Mononuclear cell (primary cell): ENCODE measurements at regions not wholly inside any gene's neighbourhood (a gene's known extent, or its start where the extent isn't known, plus 50 kb on each side); places are given as distances from the start of the nearest gene placed in this dataset.
"Not testable (repeated sequence)": the region's sequence is repeated elsewhere in the genome, so short reads cannot be mapped to it uniquely, and the experiment has no call there.

Experiments used
- H3K27me3 ChIP-seq: 2 replicates; pipeline ENCODE4 v1.6.0; 2011; ENCODE audit warnings: low read length, control low read depth; ENCODE audit not compliant: insufficient read depth
- H3K4me1 ChIP-seq: 2 replicates; pipeline ENCODE4 v1.5.1; 2011; ENCODE audit warnings: mild to moderate bottlenecking, low read length, control low read depth; ENCODE audit not compliant: insufficient read depth
- H3K4me3 ChIP-seq: 2 replicates; pipeline ENCODE4 v1.5.1; 2011; ENCODE audit warnings: mild to moderate bottlenecking, low read length, moderate library complexity
- H3K9me3 ChIP-seq: 2 replicates; pipeline ENCODE4 v1.5.1; 2011; ENCODE audit warnings: low read depth, mild to moderate bottlenecking, control low read depth, low read length

GRCh38 chr4:141473952-141474351 is 162.4 kb upstream of the IL15 start:
- no peaks in the 10 kb centered on the region for H3K9me3 ChIP-seq
- H3K27me3 ChIP-seq = no peaks in the 10 kb centered on the region
- no peak overlapping the region for H3K4me3 ChIP-seq
- H3K4me1 ChIP-seq = no peaks in the 10 kb centered on the region

DNA sequence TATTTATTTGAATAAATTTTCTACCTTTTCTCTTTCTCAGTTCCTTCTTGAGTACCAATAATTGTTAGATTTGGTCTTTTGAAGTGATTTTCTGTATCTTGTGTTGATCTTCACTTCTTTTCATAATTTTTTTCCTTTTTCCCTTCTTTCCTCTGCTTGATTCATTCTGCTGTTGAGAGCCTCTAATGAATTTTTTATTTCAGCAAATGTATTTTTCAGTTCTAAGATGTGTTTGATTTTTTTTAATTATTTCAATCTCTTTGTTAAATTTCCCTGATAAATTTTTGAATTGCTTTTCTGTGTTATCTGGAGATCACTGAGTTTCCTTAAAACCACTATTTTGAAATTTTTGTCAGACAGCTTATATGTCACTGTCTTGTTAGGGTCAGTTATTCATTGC is 155.4 kb upstream of the IL15 start:
- H3K4me3 ChIP-seq = no peak overlapping the region
- peaks cover 29% of the 10 kb centered on the region for H3K9me3 ChIP-seq
- no peaks in the 10 kb centered on the region for H3K4me1 ChIP-seq
- no peaks in the 10 kb centered on the region for H3K27me3 ChIP-seq

GRCh38 chr4:141484298-141484697 is 152.1 kb upstream of the IL15 start:
- not testable (repeated sequence) for H3K4me1 ChIP-seq, H3K4me3 ChIP-seq, H3K27me3 ChIP-seq
- H3K9me3 ChIP-seq = peaks cover 29% of the 10 kb centered on the region

DNA sequence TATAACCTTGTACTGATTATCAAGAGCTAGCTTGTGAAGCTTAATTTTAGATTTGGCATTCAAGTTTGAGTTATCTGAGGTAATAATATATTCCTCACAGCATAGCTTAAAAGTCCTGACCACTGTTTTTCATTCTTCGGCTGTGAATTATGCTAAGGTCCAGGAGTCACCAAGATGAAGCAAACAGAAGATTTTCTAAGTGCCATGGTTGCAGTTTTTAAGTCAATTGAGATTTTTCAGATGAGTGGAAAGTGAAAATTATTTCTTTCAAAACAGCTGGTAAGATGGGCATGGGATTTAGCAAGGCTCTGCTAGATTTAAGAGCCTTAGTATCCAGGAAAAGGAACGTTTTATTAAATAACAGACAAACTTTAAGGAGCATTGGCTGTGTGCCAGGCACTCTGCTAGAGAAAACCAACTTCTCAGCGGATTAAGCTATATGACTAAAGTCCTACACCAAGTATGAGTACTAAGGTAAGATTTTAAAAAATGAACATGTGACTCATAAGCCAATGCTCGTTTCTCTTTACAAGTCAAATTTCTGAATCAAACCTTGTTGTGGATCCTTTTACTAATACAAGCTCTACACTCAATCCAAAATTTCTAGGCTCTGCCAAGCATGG is 149.9 kb upstream of the IL15 start:
- Histone ChIP-seq H3K9me3 (peaks cover 10% of the 10 kb centered on the region), H3K27me3 (no peaks in the 10 kb centered on the region), H3K4me1 (no peaks in the 10 kb centered on the region)

DNA sequence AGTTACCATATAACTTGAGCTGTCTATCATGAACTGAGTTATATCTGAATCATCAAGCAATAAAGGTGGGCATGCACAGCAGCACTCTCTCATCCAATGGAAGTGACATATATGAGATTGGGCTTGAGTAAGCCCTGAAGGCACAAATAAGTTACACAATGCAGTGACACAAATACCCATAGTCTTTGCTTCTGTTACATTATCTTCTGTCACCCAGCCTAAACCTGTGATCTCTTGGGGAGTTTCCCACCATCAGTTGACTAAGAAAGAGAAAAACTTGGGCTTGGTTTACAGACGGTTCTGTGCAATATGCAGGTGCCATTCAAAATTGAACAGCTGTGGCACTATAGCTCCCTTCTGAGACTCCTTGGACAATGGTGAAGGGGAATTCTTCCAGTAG is 138.8 kb upstream of the IL15 start:
- no peaks in the 10 kb centered on the region for H3K9me3 ChIP-seq

More for the DNA sequence above, 149.9 kb upstream of the IL15 start:
- H3K4me3 ChIP-seq = no peak overlapping the region

GRCh38 chr4:141499261-141499853 is 137.0 kb upstream of the IL15 start:
- Histone ChIP-seq H3K27me3 (no peaks in the 10 kb centered on the region), H3K9me3 (no peaks in the 10 kb centered on the region), H3K4me3 (no peak overlapping the region), H3K4me1 (no peaks in the 10 kb centered on the region)

More for the DNA sequence above, 138.8 kb upstream of the IL15 start:
- Histone ChIP-seq H3K4me3 (no peak overlapping the region), H3K4me1 (no peaks in the 10 kb centered on the region), H3K27me3 (no peaks in the 10 kb centered on the region)

DNA sequence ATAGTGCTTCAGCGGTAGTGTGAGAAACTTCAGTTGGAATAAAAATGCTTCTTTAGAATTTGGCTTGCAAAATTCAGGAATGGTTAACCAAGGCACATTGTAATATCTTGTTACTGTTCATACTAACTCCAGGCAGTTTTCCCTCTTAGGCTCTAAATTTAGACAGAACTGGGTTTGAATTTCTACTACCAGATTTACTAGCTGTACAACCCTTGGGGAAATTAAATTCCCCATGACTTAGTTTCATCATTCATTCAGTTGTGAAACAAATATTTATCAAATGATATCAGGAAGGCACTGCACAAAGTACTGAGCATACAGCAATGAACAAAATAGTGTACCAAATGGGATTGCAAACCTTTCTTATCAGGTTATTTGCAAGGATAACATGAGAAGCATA is 135.0 kb upstream of the IL15 start:
- H3K4me3 ChIP-seq = no peak overlapping the region
- no peaks in the 10 kb centered on the region for H3K4me1 ChIP-seq
- no peaks in the 10 kb centered on the region for H3K9me3 ChIP-seq
- H3K27me3 ChIP-seq = no peaks in the 10 kb centered on the region

DNA sequence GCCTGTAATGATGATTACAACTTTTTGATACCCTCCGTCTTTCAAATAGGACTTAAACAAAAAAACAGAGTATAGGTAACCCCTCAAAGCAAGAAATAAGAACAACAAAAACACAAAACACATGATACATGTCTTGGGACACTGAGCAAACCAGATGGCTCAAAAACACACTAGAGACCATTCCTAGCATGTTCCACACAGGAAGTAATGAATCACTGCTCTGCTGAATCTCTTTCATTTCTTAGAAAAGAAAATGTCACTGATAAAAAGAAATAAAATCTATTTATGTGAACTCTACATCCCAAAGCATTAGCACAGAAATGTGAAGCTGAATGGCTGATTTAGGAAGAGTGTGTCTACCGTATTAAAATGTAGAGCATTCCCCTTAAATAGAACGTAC is 134.5 kb upstream of the IL15 start:
- Histone ChIP-seq H3K4me3 (no peak overlapping the region), H3K4me1 (no peaks in the 10 kb centered on the region), H3K27me3 (no peaks in the 10 kb centered on the region), H3K9me3 (no peaks in the 10 kb centered on the region)

GRCh38 chr4:141502755-141503154 is 133.6 kb upstream of the IL15 start:
- Histone ChIP-seq H3K27me3 (no peaks in the 10 kb centered on the region), H3K4me3 (no peak overlapping the region), H3K9me3 (no peaks in the 10 kb centered on the region), H3K4me1 (no peaks in the 10 kb centered on the region)

DNA sequence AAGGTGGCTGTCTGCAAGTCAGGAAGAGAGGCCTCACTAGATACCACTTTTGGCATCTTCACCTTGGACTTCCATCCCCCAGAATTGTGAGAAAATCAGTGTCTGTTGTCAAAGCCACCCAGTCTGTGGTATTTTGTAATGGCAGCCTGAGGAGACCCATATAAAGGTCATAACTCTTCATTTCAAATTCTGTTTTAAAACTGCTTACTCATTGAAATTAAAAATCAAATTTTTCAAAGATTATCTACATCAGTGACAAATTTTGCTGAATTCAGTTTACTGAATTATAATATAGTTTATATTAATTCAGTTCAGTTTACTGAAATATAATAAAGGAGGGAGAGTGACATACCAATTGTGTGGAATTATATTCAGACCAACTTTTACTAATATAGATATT is 133.1 kb upstream of the IL15 start:
- no peaks in the 10 kb centered on the region for H3K9me3 ChIP-seq
- H3K4me3 ChIP-seq = no peak overlapping the region
- H3K4me1 ChIP-seq = no peaks in the 10 kb centered on the region
- H3K27me3 ChIP-seq = no peaks in the 10 kb centered on the region

GRCh38 chr4:141511055-141511454 is 125.3 kb upstream of the IL15 start:
- Histone ChIP-seq H3K4me3 (no peak overlapping the region), H3K4me1 (no peaks in the 10 kb centered on the region), H3K27me3 (no peaks in the 10 kb centered on the region), H3K9me3 (no peaks in the 10 kb centered on the region)

- no peaks in the 10 kb centered on the region for H3K9me3 ChIP-seq
- H3K4me3 ChIP-seq = no peak overlapping the region
- no peaks in the 10 kb centered on the region for H3K4me1 ChIP-seq
- no peaks in the 10 kb centered on the region for H3K27me3 ChIP-seq
These were observed 122.5 kb upstream of the IL15 start for GRCh38 chr4:141513866-141514265.

- no peak overlapping the region for H3K4me3 ChIP-seq
- no peaks in the 10 kb centered on the region for H3K27me3 ChIP-seq
- no peaks in the 10 kb centered on the region for H3K4me1 ChIP-seq
- no peaks in the 10 kb centered on the region for H3K9me3 ChIP-seq
These were observed 118.2 kb upstream of the IL15 start for GRCh38 chr4:141518222-141518621.

GRCh38 chr4:141524116-141524515 is 112.3 kb upstream of the IL15 start:
- H3K4me3 ChIP-seq = no peak overlapping the region
- no peaks in the 10 kb centered on the region for H3K27me3 ChIP-seq
- H3K4me1 ChIP-seq = no peaks in the 10 kb centered on the region
- peaks cover 11% of the 10 kb centered on the region for H3K9me3 ChIP-seq

DNA sequence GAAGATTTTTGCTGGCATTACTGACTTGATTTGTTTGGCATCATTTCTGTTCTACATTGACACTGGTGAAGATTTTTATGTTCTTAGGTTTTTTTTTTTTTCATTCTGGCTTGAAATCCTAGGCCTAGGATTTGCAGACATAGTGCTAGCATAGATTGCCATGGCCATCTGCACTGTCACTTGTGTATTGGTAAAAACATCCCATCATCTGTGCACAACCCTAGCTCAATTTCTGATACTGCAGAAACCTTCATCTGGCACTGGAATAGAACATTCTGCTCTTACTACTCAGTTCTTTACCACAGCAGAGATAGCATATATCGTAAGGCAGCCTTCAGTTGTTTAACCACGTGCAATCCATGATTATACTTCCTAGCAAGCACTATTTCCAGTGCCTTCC is 111.5 kb upstream of the IL15 start:
- H3K4me3 ChIP-seq = no peak overlapping the region
- H3K27me3 ChIP-seq = no peaks in the 10 kb centered on the region
- no peaks in the 10 kb centered on the region for H3K4me1 ChIP-seq
- peaks cover 14% of the 10 kb centered on the region for H3K9me3 ChIP-seq

DNA sequence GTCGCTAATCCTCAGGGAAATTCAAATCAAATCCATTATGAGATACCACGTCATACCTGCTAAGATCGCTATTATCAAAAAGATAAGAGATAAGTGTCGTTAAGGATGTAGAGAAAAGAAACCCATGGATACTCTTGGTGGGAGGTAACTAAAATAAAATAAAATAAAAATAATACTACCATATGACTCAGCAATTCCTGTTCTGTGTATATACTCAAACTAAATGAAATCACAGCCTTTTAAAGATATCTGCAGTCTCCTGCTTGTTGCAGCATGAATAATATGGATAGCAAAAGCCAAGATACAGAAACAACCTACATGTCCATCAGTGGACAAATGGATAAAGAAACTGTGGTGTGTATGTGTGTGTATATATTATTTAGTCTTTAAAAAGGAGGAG is 105.8 kb upstream of the IL15 start:
- H3K4me1 ChIP-seq = no peaks in the 10 kb centered on the region
- H3K27me3 ChIP-seq = no peaks in the 10 kb centered on the region
- H3K4me3 ChIP-seq = no peak overlapping the region
- peaks cover 21% of the 10 kb centered on the region for H3K9me3 ChIP-seq
